Suppressor macrophage treated with lipopolysaccharide for 4 hours (primary cell): ENCODE measurements at regions not wholly inside any gene's neighbourhood (a gene's known extent, or its start where the extent isn't known, plus 50 kb on each side); places are given as distances from the start of the nearest gene placed in this dataset.
"Not testable (repeated sequence)": the region's sequence is repeated elsewhere in the genome, so short reads cannot be mapped to it uniquely, and the experiment has no call there.

Source experiments
- DNase-seq: peaks from one replicate; pipeline ENCODE4 v3.0.0-alpha.2; 2020

DNA sequence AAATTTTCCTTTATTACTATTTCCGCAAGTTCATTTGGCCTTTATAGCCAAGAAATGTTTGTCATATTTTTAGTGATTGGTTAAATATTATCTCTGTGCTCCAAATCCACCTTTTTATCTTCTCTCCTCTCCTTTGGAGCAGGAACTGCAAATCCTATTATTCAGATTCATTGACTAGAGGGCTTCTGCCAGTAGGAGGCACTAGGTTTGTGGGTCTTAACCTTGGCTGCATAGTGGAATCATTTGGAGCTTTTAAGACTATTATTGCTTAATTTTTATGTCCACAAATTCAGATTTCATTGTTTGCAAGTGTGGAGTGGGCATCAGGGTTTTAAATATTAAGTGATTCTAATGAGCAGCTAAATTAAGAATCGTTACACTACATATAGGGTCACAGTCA is 75.3 kb upstream of the SYT10 start:
- peak; percentile 9 for DNase-seq

GRCh38 chr12:33519566-33519965 is 79.9 kb upstream of the SYT10 start:
- DNase-seq, result no peak

GRCh38 chr12:33520505-33521302 is 81.1 kb upstream of the SYT10 start:
- not testable (repeated sequence) for DNase-seq

DNA sequence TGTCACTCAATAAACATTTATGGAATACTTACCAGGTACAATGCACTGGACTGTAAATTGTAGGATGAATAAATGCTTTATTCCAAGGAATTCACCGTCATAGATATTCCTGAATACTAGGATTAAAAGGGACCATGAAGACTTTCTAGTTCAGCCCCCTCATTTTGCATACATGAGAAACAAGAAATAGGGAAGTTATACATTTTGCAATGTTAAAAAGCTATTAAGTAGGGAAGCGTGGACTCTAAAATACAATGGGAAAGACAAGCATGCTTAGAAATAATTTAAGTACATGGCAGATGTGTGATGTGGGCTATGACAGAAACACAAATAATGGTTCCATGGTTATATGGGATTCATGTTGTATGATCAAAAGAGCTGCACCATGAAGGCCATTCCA is 89.4 kb upstream of the SYT10 start:
- peak; percentile 30 for DNase-seq

- peak; percentile 65 for DNase-seq
These were observed 90.2 kb upstream of the SYT10 start for GRCh38 chr12:33529810-33530209.

GRCh38 chr12:33531261-33531660 is 91.6 kb upstream of the SYT10 start:
- no peak for DNase-seq

GRCh38 chr12:33533527-33533926 is 93.9 kb upstream of the SYT10 start:
- DNase-seq, result no peak

DNA sequence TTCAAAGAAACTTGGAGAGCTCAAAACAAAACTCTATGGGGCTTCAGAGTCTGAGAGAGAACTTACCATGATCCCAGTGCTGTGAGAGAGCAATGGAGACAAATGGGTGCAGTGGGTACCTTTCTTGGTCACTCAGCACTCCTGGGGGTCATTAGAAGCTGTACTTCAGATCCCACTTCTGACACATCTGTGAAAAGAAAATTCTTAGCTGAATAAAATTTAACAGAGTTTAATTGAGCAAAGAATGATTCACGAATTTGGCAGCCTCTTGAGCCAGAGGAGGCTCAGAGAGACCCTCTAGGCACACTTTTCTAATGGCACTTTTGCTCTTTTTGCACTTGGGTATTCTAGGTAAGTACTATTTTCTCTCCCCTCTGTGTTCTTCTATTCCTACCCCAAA is 96.8 kb upstream of the SYT10 start:
- DNase-seq, result no peak

- no peak for DNase-seq
These were observed 106.4 kb upstream of the SYT10 start for GRCh38 chr12:33546004-33546403.

GRCh38 chr12:33547084-33547483 is 107.5 kb upstream of the SYT10 start:
- no peak for DNase-seq

DNA sequence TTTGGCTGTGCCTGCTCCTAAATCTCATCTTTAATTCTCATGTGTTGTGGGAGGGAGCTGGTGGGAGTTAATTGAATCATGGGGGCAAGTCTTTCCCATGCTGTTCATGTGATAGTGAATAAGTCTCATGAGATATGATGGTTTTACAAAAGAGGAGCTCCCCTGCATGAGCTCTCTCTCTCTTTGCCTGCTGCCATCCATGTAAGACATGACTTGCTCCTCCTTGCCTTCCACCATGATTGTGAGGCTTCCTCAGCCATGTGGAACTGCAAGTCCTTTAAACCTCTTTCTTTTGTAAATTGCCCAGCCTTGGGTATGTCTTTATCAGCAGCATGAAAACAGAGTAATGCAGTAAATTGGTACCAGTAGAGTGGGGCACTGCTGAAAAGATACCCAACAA is 110.6 kb upstream of the SYT10 start:
- DNase-seq, result not testable (repeated sequence)

- no peak for DNase-seq
These were observed 111.4 kb upstream of the SYT10 start for GRCh38 chr12:33551006-33551405.

GRCh38 chr12:33555128-33555527 is 115.5 kb upstream of the SYT10 start:
- DNase-seq, result no peak

GRCh38 chr12:33560653-33561208 is 121.1 kb upstream of the SYT10 start:
- no peak for DNase-seq

GRCh38 chr12:33562401-33562800 is 122.8 kb upstream of the SYT10 start:
- no peak for DNase-seq

DNA sequence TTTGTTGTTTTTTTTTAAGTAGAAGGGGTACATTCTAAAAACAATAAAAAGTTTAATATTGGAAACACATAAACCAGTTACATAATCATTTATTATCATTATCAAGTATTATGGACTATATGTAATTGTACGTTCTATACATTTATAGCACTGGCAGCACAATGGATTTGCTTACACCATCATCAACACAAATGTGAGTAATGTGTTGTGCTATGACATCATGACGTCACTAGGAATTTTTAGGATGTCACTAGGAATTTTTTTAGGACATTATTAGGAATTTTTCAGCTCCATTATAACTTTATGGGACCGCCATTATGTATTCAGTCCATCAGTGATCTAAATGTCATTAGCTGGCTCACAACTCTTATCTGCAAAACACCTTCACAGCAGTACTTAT is 126.8 kb upstream of the SYT10 start:
- DNase-seq, result no peak

DNA sequence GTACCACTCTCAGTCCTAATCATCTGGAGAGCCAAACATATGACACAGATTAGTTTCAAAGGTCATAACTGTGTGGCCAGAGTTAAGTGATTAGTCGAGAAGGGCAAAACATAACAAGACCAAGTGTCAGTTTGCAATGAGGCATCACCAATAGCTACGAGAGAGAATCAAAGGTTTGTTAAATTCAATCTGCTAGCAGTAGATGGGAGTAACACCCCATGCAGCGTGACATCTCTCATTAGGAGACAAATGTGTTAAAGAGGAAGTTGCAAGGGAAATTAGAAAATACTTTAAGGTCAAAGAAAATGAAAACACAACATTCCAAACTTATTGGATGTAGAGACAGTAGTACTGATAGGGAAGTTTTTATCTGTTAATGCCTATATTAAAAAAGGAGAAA is 135.7 kb upstream of the SYT10 start:
- DNase-seq, result peak; percentile 7

DNA sequence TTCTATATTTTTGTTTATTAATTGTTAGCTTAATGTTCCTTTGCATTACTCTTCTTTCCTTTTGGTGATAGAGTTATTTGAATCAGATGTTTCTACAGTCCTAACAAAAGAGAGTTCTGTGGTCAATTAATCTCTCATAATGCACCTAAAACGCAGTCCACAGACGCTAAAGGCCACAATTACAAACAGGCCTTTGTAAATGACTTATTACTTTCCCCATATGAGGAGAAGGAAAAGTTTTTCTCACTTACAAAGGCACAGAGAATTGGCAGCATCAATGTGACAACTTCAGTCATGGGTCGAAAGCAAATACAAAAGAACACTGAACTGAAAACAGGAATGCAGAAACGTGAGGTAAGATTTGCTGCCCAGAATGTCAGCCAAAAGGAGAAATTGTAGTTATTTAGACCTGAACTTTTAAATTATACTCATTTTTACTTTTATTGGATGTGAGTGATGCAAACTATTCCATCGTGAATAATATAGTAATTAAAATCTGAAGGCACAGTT is 142.0 kb upstream of the SYT10 start:
- no peak for DNase-seq

DNA sequence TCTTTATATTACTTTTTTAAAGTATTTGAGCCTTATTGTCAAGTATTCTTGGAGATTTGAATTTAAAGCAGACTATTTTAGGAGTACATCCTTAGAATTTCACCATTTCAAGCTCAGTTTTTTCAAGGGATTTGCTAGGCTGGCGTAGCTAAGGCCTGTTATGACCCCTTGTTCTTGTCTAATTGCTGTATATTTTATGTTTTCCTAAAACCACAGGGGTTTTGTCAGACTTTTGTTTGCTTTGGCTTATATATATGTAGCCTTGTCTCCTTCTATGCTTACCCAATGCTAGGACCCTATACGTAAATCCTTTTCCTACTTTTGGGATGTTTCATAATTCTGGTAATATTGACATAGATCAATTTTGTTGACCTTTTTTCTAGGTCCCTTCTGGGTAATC is 147.0 kb upstream of the SYT10 start:
- DNase-seq, result no peak

- DNase-seq, result no peak
These were observed 147.7 kb upstream of the SYT10 start for GRCh38 chr12:33587354-33587753.

DNA sequence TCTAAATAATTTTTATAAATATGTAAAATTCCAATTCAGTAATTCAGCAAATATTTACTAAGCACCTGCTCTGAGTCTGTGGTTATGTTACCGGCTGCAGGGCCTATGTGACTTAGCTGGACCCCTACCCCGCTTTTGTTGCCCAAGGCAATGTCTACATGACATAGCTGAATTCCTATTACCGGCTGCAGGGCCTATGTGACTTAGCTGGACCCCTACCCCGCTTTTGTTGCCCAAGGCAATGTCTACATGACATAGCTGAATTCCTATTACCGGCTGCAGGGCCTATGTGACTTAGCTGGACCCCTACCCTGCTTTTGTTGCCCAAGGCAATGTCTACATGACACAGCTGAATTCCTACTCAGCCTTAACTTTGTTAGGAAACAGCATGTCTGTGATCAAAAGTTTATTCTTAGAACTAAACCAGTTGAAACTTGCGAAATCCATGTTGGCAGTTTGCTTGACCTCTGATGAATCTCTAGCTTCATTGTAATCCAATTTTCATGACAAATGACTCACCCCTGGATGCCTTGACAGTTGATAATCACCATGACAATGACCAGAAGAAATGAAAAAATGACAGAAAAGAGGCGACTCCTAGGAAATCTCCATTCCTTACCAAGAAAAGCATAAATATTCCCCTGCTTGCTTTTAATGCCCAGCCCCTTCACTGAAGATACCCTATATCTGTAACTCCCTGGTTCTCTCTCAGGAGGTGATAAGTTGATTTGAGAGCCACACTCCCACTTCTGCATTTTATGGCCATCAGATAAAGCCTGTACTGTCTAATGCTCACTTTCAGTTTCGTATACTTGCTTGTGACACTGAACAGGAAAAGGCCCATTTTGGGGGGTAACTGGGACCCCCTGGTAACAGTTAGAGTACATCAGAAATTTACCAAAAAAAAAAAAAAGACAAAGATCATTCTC is 148.4 kb upstream of the SYT10 start:
- DNase-seq, result peak; percentile 61

DNA sequence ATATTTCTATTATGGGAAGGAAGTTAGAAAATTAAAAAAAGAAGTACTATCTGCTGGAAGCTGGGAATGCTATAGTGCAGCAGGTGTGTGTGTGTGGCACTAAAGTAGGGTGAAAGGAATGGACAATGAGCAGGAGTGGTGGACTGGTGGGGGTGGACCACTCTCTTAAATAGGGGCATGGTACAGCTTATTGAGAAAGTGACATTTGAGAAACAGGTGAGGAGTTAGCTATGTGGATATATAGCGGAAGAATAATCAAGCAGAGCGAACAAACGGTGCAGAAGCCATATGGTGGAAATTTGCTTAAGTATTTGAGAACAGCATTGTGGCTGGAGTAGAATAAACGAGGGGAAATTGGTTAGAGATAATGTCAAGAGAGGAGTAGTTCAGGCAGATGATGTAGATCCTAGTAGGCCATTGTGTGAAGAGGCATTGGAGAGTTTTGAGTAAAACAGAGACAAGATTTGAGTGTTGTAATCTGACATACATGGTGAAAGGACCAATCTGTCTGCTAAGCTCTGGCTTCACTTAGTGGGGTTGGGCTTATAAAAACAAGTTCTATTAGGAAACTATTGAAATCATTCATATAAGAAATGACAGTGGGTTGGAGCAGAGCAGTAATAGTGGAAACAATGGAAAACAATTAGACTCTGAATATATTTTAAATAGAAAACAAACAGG is 149.2 kb upstream of the SYT10 start:
- no peak for DNase-seq

- DNase-seq, result no peak
These were observed 150.0 kb upstream of the SYT10 start for GRCh38 chr12:33589576-33590114.
